ENCODE measurements at regions not wholly inside any gene's neighbourhood (a gene's known extent, or its start where the extent isn't known, plus 50 kb on each side); places are given as distances from the start of the nearest gene placed in this dataset.
"Not testable (repeated sequence)": the region's sequence is repeated elsewhere in the genome, so short reads cannot be mapped to it uniquely, and the experiment has no call there.

- no peak for DNase-seq
Measured at GRCh38 chr5:92081958-92082712, 699.0 kb upstream of the ARRDC3 start.

GRCh38 chr5:92070786-92071185 is 687.7 kb upstream of the ARRDC3 start:
- no peak for DNase-seq

GRCh38 chr5:92064993-92065392 is 681.9 kb upstream of the ARRDC3 start:
- no peak for DNase-seq

GRCh38 chr5:92051741-92052140 is 668.6 kb upstream of the ARRDC3 start:
- no peak for DNase-seq

GRCh38 chr5:92050970-92051369 is 667.9 kb upstream of the ARRDC3 start:
- no peak for DNase-seq

- no peak for DNase-seq
Measured at GRCh38 chr5:92041911-92042660, 659.0 kb upstream of the ARRDC3 start.

- no peak for DNase-seq
Measured at GRCh38 chr5:92041206-92041605, 658.1 kb upstream of the ARRDC3 start.

GRCh38 chr5:92029792-92030191 is 646.7 kb upstream of the ARRDC3 start:
- not testable (repeated sequence) for DNase-seq

GRCh38 chr5:92023555-92023954 is 640.4 kb upstream of the ARRDC3 start:
- no peak for DNase-seq

- DNase-seq = no peak
Measured at GRCh38 chr5:92023141-92023471, 640.0 kb upstream of the ARRDC3 start.

GRCh38 chr5:92022415-92023140 is 639.5 kb upstream of the ARRDC3 start:
- DNase-seq = no peak

- DNase-seq = no peak
Measured at GRCh38 chr5:92019376-92019990, 636.4 kb upstream of the ARRDC3 start.

- no peak for DNase-seq
Measured at GRCh38 chr5:92017776-92018175, 634.7 kb upstream of the ARRDC3 start.

- DNase-seq = not testable (repeated sequence)
Measured at GRCh38 chr5:92011845-92012244, 628.7 kb upstream of the ARRDC3 start.

GRCh38 chr5:92003806-92004205 is 620.7 kb upstream of the ARRDC3 start:
- DNase-seq = no peak

GRCh38 chr5:92002721-92003274 is 619.7 kb upstream of the ARRDC3 start:
- no peak for DNase-seq

- no peak for DNase-seq
Measured at GRCh38 chr5:91998774-91999173, 615.7 kb upstream of the ARRDC3 start.

GRCh38 chr5:91983869-91984268 is 600.8 kb upstream of the ARRDC3 start:
- no peak for DNase-seq

- no peak for DNase-seq
Measured at GRCh38 chr5:91978221-91978882, 595.2 kb upstream of the ARRDC3 start.

- no peak for DNase-seq
Measured at GRCh38 chr5:91977579-91977978, 594.5 kb upstream of the ARRDC3 start.

- DNase-seq = no peak
Measured at GRCh38 chr5:91976451-91976850, 593.3 kb upstream of the ARRDC3 start.

GRCh38 chr5:91963166-91963565 is 580.0 kb upstream of the ARRDC3 start:
- no peak for DNase-seq
